HG02571 (cell line): ENCODE measurements at regions not wholly inside any gene's neighbourhood (a gene's known extent, or its start where the extent isn't known, plus 50 kb on each side); places are given as distances from the start of the nearest gene placed in this dataset.

Experiments used
- ATAC-seq: cut with Tn5 transposase; IDR thresholded peaks from one replicate; pipeline ENCODE4 v1.9.1; 2021; ENCODE audit warnings: mild to moderate bottlenecking, moderate library complexity; ENCODE audit not compliant: unreplicated experiment

GRCh38 chr7:25893436-25893835, 258.6 kb upstream of the NFE2L3 start:
- ATAC-seq: no peak

GRCh38 chr7:25894002-25894901, 257.7 kb upstream of the NFE2L3 start:
- ATAC-seq: peak; percentile 52

DNA sequence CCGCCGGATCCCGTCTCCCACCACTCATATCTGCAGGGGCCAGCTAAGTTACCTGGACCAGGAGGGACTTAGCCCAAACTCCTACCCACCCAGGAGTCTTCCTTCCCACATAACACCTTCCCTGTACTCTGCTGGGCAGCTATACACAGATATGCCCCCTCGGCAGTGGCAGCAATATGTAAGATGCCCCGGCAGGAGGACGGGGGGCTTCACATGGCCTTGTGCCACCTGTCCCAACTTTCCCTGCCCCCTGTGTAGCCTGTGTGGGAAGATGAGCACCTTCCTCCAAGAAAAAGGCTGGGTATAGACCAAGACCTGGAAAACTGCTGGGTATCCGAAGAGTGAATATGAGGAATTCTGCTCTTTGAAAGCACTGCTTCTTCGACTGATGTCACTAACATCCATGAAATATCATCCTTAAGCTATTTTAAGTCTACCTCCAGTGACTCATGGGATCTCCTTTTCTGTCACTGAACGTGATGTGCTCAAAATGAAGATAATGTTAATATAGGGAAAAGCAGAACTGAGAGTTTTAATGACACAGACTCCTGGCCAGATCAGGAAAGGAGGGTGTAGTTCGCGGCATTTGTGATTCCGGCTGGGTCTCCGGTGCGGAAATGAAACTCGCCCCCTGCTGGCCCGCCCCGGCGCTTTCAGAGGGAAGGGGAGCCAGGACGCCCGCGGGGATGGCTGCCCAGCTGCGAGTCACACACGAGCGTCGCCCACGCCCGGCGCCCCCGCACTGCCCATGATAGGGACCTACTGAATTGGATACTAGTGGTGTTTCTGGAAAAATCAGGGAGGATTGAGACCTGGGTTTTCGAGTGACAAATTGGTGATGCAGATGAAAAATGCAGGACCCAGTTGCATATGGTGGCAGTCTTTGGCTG, 256.9 kb upstream of the NFE2L3 start:
- ATAC-seq: peak; percentile 52

GRCh38 chr7:25895792-25896171, 256.2 kb upstream of the NFE2L3 start:
- ATAC-seq: peak; percentile 6

- ATAC-seq: no peak
Observed at GRCh38 chr7:25897261-25897782, 254.7 kb upstream of the NFE2L3 start.

GRCh38 chr7:25900245-25900644, 251.8 kb upstream of the NFE2L3 start:
- ATAC-seq: no peak

GRCh38 chr7:25900877-25901276, 251.1 kb upstream of the NFE2L3 start:
- ATAC-seq: no peak

DNA sequence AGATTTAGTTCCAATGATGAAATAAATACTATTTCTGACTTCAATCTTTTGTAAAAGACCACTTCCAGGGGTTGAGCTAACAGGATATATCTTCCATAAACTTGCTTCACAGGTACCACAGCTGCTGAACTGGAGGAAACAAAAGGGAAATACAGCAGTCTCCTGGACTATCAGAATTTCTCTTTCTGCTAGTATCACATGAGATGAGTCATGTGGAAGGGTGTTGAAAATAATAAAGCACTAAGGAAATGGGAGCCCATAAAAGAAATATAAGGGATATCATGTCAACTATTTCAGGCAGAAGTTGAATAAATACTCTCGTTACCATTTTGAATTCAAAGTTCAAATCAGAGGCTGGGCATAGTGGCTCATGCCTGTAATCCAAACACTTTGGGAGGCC, 250.3 kb upstream of the NFE2L3 start:
- no peak for ATAC-seq

GRCh38 chr7:25906003-25906402, 246.0 kb upstream of the NFE2L3 start:
- ATAC-seq: no peak

DNA sequence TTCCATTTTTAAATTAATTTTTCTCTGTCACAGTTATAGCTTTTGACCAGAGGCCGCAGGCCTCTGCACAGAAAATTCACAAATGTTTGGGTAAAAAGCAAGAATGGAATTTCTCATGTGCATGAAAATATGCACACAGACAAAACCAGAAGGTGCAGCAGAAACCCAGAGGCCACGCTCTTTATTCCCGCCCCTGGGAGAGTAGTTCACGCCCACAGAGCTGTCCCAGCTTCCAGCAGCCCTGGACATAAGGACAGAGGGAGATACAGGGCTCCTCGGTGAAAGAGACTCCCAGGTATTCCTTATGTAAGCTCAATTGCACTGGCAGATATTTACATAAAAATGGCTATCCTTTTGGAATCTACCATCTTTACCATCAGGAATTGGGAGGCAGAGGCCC, 245.2 kb upstream of the NFE2L3 start:
- no peak for ATAC-seq

DNA sequence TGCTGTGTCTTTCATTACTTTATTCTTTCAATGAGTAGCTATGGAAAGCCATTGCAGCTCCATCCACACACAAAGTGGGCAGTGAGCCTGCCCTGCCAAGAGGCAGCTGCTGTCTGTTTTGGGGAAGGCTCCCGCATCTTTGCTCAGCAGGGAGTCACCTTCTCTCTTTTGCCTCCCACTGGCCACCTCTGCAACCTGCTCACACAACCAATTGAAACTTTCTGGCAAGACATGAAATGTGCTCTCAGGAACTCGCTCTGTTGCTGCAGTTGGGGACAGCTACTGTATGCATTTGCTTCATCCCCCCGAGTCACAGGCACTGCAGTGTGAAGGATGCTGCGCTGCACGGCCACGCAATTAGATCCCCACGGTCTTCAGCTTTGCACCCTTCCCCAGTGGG, 244.8 kb upstream of the NFE2L3 start:
- ATAC-seq: no peak

DNA sequence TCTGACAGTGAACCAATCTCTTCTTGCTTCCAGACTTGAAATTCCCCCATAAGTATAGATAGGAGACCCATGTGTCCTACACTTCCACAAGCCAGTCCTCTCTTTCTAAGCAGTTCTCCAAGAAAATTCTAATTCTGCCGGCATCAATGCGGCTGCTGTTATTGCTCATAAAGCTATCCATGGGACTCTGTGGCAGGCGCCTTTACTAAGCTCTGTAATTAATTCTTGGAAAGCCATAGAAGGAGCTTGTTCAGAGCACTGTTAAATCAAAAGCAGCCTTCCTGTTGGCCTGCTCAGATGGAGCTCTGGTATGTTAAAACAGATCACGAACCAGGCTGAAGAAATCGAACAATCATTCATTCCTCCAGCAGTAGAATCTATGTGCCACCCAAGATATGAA, 244.3 kb upstream of the NFE2L3 start:
- no peak for ATAC-seq

DNA sequence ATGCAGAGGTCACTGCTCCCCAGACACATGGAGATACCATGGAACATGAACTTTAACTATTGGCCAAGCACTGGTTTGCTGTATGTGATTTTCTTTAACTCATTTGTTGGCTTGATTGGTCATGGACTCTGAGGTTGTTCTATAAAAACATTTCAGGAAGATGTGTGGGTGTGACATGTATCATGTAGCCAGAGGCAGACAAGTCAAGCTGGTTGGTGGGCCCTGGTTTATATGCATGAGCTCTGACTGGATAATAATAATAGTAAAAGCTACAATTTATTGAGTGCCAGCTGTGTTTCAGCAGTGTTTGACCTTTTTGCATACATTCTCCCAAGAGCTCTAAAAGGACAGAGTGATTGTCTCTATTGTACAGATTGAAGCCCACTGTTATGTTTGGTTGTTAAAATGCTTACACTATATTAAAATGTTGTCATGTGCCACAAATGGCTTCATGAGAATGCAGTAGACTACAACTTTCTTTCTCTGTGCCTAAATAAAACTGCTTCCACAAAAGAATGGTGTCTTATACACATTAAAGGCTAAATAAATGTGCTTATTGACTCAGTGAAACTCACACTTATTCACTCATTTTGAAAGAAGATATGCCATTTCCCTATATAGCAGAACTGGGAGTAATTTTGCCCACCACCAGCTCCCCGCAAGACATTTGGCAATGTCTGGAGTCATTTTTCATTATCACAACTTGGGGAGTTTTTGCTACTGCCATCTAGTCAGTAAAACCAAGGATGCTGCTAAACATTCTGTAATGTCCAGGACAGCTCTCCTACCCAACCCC, 243.6 kb upstream of the NFE2L3 start:
- no peak for ATAC-seq

DNA sequence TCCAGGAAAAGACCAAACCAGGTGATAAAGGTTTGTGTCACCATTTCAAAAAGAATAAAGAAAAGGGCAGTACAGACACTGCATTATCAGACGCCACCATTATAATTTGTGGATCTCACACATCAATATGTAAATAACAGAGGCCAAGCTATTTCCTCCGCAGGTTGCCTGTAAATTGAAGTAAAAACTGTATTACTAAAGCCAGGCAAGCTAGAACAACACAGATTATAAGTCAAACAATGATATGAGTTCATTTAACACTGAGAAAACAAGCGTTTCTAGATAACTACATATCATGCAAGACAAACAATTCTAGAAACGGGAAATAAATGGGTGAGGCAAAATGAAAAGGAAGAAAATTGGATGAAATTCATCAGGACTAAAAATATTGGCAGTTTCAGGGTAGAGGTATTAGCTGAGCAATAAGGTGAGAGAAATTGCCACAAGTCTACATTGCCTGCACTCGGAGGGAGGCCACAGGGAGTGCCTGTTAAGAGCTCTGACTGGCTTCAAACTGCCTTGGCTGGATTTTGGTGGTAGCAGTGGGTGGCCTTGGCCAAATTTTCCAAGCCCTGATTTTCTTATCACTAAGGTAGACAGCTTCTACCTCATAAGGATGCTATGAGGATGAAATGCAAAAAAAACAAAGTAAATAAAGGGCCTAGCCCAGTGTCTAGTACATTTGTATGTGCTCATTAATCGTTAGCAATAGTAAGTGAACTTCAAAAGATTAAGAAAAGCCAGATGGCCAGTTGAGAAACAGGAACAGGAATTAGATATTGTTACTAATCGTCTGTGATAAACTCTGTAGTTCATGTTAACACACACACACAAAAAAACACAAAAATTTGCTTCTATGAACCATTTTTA, 240.0 kb upstream of the NFE2L3 start:
- no peak for ATAC-seq

DNA sequence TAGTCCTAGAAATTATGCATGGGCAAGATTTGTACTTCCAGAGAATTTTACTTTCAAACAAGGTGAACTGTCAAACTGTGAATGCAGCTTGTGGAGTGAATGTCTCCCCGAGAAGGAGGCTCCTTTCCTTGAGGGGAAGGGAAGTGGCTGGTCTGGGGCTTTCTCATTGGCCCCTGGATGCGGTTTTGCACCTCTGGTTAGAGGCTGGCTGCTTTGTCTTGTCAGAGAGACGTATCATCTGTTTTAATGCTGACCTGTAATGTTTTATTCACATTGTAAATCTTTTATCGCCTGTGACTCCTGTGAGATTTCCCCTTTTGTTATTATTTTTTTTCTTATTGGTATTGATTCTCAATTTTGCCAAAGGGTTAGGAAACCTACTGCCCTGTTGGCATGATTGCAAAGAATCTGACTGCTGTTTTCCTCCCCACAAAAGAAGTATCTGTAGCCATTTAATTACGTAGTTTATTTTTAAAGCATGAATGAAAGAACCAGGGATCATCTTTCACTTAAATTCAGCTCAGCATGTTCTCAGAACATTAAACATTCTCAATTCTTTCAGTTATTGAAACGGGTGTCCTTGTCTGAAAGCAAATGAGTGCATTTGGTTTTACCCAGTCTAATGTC, 238.3 kb upstream of the NFE2L3 start:
- ATAC-seq: no peak

DNA sequence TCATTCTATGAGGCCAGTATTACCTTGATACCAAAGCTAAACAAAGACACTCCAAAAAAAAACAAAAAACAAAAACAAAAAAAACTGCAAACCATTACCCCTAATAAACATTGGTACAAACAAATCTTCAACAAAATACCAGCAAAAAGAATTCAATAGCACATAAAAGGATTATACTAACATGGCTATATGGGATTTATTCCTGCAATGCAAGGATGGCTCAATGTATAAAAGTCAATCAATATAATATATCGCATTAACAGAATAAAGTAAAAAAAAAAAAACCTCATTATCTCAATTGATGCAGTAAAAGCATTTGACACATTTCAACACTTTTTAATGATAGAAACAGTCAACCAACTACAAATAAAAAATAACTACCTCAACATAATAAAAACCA, 233.3 kb upstream of the NFE2L3 start:
- ATAC-seq: no peak

GRCh38 chr7:25922296-25922695, 229.7 kb upstream of the NFE2L3 start:
- no peak for ATAC-seq

DNA sequence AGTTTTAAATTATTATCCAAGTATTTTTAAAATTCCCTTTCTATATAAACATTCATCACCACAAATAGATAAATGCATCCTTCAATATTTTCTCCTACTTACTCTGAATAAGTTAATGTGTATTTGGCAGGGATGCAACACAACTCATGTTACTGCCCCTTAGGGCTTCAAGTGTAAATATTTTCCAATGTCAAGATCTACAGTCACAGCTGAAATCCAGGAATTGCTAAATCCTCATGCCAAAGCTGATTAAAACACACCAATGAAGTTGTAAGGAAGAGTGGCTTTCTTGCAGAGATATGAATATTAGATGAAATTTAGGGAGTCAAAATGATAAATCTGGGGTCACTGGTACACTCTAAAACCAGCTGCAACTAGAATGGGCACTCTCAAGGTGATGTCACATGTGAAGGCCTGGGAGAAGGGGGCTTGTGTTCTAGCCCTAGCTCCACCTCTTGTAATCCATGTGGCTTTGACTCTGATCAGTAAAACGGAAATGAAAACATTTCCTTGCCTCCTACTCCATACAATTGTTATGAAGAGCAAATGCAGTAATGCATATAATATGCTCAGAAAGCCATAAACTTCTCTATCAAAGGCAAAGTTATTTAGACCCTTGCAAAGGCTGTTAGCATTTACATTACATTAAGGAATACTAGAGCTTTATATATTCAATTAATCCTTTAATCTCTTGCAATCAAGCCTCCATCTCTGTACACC, 228.1 kb upstream of the NFE2L3 start:
- no peak for ATAC-seq

- ATAC-seq: no peak
Observed at GRCh38 chr7:25926009-25926408, 226.0 kb upstream of the NFE2L3 start.
